ENCODE measurements at regions not wholly inside any gene's neighbourhood (a gene's known extent, or its start where the extent isn't known, plus 50 kb on each side); places are given as distances from the start of the nearest gene placed in this dataset.

DNA sequence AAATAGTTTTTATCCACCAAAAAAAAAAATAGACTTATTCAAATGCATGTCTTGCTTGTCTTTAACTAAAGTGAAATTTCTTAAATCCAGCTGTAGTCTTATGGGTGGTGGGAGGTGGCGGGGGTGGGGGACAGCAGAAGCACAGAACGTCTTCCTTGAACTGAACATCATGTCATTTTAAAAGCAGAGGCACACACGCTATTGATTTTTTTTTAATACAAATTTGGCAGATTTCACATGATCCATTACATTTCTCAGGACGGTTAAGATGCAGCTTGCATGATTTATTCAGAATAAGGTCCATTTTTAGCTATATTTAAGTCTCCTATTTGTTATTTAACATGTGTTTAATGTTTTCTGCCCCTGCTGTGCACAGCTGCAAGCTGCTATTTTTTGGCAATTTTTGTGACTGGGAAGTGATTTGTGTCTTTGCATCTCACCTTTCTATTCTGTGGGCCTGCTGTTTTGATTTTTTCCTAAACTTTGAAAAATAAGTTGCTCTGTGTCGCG lies 274.0 kb downstream of the TSHZ3 start:
- POLR2A ChIA-PET: no interaction called here
- Histone ChIP-seq H3K9me3 (ENCODE audit: low read length) (no peaks in the 10 kb centered on the region), H2AFZ (ENCODE audit: low read length) (no peak overlapping the region), H3K4me1 (ENCODE audit: insufficient read depth, low read length, poor library complexity, severe bottlenecking) (no peaks in the 10 kb centered on the region), H3K9me2 (ENCODE audit: insufficient read depth, low read length) (no peaks in the 10 kb centered on the region), H3K4me3 (ENCODE audit: low read depth, low read length, poor library complexity, severe bottlenecking) (no peak overlapping the region), H3K36me3 (ENCODE audit: insufficient read depth, low read length) (no peaks in the 10 kb centered on the region), H3K27ac (ENCODE audit: low read depth, low read length, poor library complexity, severe bottlenecking) (no peak overlapping the region), H4K20me1 (ENCODE audit: insufficient read depth, low read length) (no peaks in the 10 kb centered on the region), H3K79me2 (ENCODE audit: insufficient read depth, low read depth, low read length) (no peaks in the 10 kb centered on the region), H3K4me2 (ENCODE audit: low read length) (no peak overlapping the region)
- CTCF ChIA-PET (ENCODE audit: unreplicated experiment): no interaction called here
- no peak for DNase-seq (ENCODE audit: low spot score)
- intact Hi-C loops (cut with micrococcal nuclease; ENCODE audit: unreplicated experiment): no loop called here
- no TSS peak for BruUV-seq (replicated peaks)
- TF ChIP-seq EZH2phosphoT487 (IDR thresholded peaks at IDR 0.05; ENCODE audit: borderline replicate concordance, low read depth, low read length): no peak
- TF ChIP-seq, protein P1, sequence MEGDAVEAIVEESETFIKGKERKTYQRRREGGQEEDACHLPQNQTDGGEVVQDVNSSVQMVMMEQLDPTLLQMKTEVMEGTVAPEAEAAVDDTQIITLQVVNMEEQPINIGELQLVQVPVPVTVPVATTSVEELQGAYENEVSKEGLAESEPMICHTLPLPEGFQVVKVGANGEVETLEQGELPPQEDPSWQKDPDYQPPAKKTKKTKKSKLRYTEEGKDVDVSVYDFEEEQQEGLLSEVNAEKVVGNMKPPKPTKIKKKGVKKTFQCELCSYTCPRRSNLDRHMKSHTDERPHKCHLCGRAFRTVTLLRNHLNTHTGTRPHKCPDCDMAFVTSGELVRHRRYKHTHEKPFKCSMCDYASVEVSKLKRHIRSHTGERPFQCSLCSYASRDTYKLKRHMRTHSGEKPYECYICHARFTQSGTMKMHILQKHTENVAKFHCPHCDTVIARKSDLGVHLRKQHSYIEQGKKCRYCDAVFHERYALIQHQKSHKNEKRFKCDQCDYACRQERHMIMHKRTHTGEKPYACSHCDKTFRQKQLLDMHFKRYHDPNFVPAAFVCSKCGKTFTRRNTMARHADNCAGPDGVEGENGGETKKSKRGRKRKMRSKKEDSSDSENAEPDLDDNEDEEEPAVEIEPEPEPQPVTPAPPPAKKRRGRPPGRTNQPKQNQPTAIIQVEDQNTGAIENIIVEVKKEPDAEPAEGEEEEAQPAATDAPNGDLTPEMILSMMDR (conservative IDR thresholded peaks at IDR 0.05; ENCODE audit: low read length): no peak

- intact Hi-C loops (cut with micrococcal nuclease; ENCODE audit: unreplicated experiment): no loop called here
- Histone ChIP-seq H3K9me3 (ENCODE audit: low read length) (no peaks in the 10 kb centered on the region), H3K27ac (ENCODE audit: low read depth, low read length, poor library complexity, severe bottlenecking) (no peak overlapping the region), H2AFZ (ENCODE audit: low read length) (no peak overlapping the region), H3K9me2 (ENCODE audit: insufficient read depth, low read length) (no peaks in the 10 kb centered on the region), H3K4me2 (ENCODE audit: low read length) (no peak overlapping the region), H3K36me3 (ENCODE audit: insufficient read depth, low read length) (no peaks in the 10 kb centered on the region), H3K79me2 (ENCODE audit: insufficient read depth, low read depth, low read length) (no peaks in the 10 kb centered on the region), H3K4me1 (ENCODE audit: insufficient read depth, low read length, poor library complexity, severe bottlenecking) (no peaks in the 10 kb centered on the region), H4K20me1 (ENCODE audit: insufficient read depth, low read length) (no peaks in the 10 kb centered on the region), H3K4me3 (ENCODE audit: low read depth, low read length, poor library complexity, severe bottlenecking) (no peak overlapping the region)
- ChIA-PET POLR2A (no interaction called here), CTCF (ENCODE audit: unreplicated experiment) (no interaction called here)
- DNase-seq (ENCODE audit: low spot score): no peak
- no peak for TF ChIP-seq EZH2phosphoT487 (IDR thresholded peaks at IDR 0.05; ENCODE audit: borderline replicate concordance, low read depth, low read length)
- TF ChIP-seq, protein P1 (conservative IDR thresholded peaks at IDR 0.05; ENCODE audit: low read length): no peak
- no TSS peak for BruUV-seq (replicated peaks)
Measured at GRCh38 chr19:31074199-31075125, 274.8 kb downstream of the TSHZ3 start.
